HG02759 (cell line): ENCODE measurements at regions not wholly inside any gene's neighbourhood (a gene's known extent, or its start where the extent isn't known, plus 50 kb on each side); places are given as distances from the start of the nearest gene placed in this dataset.

Source experiments
- ATAC-seq: cut with Tn5 transposase; IDR thresholded peaks from one replicate; pipeline ENCODE4 v1.9.1; 2021; ENCODE audit warnings: mild to moderate bottlenecking, moderate library complexity; ENCODE audit not compliant: unreplicated experiment

- ATAC-seq = no peak
Measured at GRCh38 chr5:26828294-26828693, 210.1 kb downstream of the CDH9 start.

- ATAC-seq = no peak
Measured at GRCh38 chr5:26813235-26813634, 225.2 kb downstream of the CDH9 start.

DNA sequence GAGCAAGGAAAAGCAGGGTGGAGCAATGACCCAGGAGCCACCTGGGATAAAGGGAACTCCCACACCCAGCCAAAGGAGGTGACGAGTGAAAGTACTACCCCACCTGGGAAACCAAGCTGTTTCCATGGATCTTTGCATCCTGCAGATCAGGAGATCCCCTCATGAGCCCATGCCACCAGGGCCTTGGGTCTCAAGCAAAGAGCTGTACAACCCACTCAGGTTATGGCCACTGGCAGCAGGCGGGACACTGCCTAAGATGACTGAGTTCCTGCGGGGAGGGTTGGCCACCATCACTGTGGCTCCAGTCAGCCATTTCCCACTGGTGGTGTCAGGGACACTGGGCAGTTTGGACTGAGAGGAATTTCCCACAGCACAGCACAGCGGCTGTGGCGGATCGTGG, 225.7 kb downstream of the CDH9 start:
- no peak for ATAC-seq

- no peak for ATAC-seq
Measured at GRCh38 chr5:26807231-26808199, 230.9 kb downstream of the CDH9 start.

GRCh38 chr5:26805076-26805475, 233.3 kb downstream of the CDH9 start:
- ATAC-seq = no peak

DNA sequence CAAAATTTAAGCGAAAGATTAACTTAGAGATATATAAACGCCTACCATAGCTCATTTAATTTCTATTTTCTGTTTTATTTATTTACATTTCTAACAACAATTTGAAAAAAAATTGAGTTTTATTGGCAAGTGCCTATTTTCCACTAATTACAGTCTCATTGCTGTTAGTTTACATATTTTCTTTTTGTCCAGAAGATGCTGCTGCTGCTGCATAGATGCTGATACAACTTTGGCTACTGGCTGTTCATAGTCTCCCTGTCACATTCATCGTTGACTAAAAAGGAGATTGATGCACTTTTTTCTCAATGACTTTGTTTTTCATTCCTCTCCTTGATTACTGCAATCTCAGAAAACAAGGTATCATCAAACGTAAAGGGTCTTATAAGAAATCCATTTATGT, 235.4 kb downstream of the CDH9 start:
- ATAC-seq = no peak

DNA sequence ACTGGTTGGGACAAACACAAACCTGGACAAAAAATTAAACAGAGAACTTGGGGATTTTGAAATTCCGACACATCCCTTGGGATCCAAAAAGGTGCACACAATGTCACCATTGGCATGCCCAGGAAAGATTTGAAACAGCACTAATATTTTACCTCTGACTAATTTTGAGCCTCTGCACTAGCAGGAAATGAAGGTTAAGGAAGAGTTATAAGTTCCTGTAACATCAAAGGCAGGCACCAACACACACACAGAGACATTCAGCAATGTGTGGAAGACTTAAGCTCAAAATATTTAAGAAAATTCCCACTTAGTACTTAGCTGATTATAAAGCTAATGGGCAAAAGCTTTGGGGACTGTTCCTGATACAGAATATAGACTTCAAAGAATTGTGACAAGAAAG, 247.0 kb downstream of the CDH9 start:
- no peak for ATAC-seq

GRCh38 chr5:26791021-26791420, 247.4 kb downstream of the CDH9 start:
- no peak for ATAC-seq

- ATAC-seq = no peak
Measured at GRCh38 chr5:26763215-26763614, 275.2 kb downstream of the CDH9 start.

DNA sequence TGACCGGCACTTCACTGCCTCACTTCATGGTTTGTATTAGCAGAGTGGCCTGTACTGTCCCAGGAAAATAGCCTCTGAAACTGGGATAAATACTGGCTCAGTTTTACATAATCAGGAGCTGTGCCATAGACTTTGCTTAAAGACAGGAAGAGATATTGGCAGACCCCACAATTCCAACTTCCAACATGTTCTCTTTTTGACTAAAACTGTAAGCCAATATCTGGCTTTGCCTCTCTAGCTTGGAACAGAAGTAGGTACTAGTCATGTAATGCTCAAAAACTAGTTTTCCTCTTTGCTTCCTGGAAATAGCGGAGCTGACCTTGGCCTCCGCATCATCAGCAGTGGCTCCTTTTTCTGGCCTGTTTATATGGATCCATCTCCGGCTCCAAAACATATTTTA, 276.9 kb downstream of the CDH9 start:
- no peak for ATAC-seq

GRCh38 chr5:26761045-26761444, 277.3 kb downstream of the CDH9 start:
- no peak for ATAC-seq

DNA sequence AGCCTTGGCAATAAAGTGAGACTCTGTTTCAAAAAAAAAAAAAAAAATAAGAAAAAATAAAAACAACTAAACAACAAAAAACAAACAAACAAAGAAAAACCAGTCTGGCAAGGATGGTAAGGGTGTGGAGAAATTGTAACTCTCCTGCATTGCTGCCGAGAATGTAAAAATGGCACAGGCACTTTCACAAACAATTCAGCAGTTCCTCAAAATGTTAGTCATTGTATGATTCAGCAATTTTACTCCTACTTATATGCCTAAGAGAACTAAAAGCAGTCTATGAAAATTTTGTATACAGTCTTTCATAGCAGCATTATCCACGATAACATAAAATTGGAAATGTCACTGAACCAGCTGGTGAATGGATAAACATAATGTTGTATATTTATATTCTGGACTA, 280.4 kb downstream of the CDH9 start:
- no peak for ATAC-seq

DNA sequence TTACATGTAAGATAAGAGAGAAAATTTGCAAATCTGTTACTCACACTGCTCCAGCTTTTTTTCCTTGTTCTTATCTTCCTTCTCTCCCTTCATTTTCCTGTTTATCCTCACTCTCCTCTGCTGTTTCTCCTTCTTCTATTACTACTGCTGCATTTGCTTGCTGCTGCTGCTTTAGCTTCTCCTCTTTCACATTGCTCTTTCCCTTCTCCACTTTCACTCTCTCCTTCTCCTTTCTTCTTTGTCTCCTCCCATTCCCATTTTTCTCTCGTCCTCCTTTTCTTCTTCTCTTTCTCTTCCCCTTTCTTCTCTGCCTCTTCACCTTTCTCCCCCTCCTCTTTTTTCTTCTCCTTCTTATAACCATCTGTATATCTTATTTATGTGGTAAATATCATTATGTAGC, 288.6 kb downstream of the CDH9 start:
- no peak for ATAC-seq

- ATAC-seq = no peak
Measured at GRCh38 chr5:26740182-26740581, 298.2 kb downstream of the CDH9 start.

GRCh38 chr5:26737348-26738265, 300.8 kb downstream of the CDH9 start:
- ATAC-seq = no peak

- ATAC-seq = no peak
Measured at GRCh38 chr5:26727916-26728315, 310.5 kb downstream of the CDH9 start.

- no peak for ATAC-seq
Measured at GRCh38 chr5:26719803-26720202, 318.6 kb downstream of the CDH9 start.

DNA sequence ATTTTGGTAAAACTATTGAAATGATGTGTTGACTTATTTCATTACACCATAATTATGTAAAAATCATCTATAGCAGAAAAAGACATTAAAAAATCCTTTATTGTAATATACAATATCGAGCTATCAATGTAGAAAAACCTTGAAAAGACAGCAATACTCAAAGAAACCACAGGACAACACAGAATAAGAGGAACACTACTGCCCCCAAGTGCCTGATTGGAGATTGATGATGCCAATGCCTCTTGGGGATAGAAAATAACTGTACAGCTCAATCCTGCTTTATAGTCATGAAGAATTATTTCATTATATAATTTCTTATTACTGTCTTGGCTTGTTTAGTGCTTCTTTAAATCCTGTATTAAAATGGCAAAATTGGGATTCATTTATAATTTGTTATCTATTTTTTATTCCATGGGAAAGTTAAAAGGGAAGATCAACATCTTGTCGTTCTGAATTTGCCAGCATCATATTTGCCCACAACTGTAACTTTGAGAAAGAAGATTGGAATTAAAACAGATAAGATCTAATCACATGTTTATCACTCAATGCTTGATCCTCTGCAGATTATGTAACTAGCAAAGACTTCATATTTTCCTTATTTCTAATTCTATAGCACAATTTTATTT, 337.5 kb downstream of the CDH9 start:
- ATAC-seq = no peak

DNA sequence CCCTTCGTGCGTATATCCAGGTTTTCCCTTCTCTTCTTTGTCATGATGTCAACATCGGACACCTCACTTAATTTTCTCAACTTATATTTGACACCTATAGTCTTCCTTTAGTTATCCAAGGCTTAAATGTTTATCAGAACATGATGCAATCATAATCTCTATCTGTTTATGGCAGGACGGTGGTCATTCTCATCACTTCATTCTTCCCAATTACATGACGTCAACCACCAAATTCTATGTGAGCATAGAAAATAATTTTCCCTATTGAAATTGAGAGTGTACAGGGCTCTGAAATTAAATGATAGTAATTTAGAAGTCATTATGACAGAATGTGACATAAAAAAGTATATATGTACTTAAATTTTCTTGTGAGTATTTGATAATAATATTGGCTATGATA, 345.4 kb downstream of the CDH9 start:
- no peak for ATAC-seq

GRCh38 chr5:26691486-26691885, 346.9 kb downstream of the CDH9 start:
- ATAC-seq = no peak

DNA sequence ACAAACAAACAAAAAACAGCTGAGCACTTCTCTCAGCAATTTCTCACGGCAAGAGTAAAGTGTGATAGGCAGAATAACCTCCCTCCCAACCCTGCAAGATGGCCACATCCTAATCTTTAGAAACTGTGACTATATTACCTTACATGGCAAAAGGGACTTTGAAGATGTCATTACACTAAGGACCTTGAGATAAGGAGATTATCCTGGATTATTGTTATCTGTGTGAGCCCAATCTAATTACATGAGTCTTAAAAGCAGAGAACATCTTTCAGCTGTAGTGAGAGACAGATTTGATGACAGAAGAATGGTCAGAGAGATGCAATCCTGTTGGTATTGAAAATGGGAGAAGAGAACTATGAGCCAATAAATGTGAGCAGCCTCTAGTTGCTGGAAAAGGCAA, 347.9 kb downstream of the CDH9 start:
- no peak for ATAC-seq
